ENCODE measurements at regions not wholly inside any gene's neighbourhood (a gene's known extent, or its start where the extent isn't known, plus 50 kb on each side); places are given as distances from the start of the nearest gene placed in this dataset.

- no peak for TF ChIP-seq CTCF (conservative IDR thresholded peaks at IDR 0.05; ENCODE audit: low read depth, low read length)
- no peak overlapping the region for H3K4me3 ChIP-seq (ENCODE audit: low read depth, low read length)
- no peak for DNase-seq (ENCODE audit: low read depth)
These were observed 100.5 kb upstream of the KCNK1 start for GRCh38 chr1:233513431-233513830.

- no peak overlapping the region for H3K4me3 ChIP-seq (ENCODE audit: low read depth, low read length)
- no peak for TF ChIP-seq CTCF (conservative IDR thresholded peaks at IDR 0.05; ENCODE audit: low read depth, low read length)
- no peak for DNase-seq (ENCODE audit: low read depth)
These were observed 98.9 kb upstream of the KCNK1 start for GRCh38 chr1:233514946-233515391.

GRCh38 chr1:233516732-233517131, 97.2 kb upstream of the KCNK1 start:
- no peak for TF ChIP-seq CTCF (conservative IDR thresholded peaks at IDR 0.05; ENCODE audit: low read depth, low read length)
- DNase-seq (ENCODE audit: low read depth) = no peak

GRCh38 chr1:233518344-233518743, 95.6 kb upstream of the KCNK1 start:
- TF ChIP-seq CTCF (conservative IDR thresholded peaks at IDR 0.05; ENCODE audit: low read depth, low read length) = peak; percentile 74
- DNase-seq (ENCODE audit: low read depth) = peak; percentile 6
- H3K4me3 ChIP-seq (ENCODE audit: low read depth, low read length) = no peak overlapping the region

More at GRCh38 chr1:233516732-233517131, 97.2 kb upstream of the KCNK1 start:
- no peak overlapping the region for H3K4me3 ChIP-seq (ENCODE audit: low read depth, low read length)

GRCh38 chr1:233520261-233521191, 93.4 kb upstream of the KCNK1 start:
- no peak overlapping the region for H3K4me3 ChIP-seq (ENCODE audit: low read depth, low read length)
- peak; percentile 33 for DNase-seq (ENCODE audit: low read depth)

GRCh38 chr1:233523047-233523446, 90.9 kb upstream of the KCNK1 start:
- H3K4me3 ChIP-seq (ENCODE audit: low read depth, low read length) = no peak overlapping the region
- TF ChIP-seq CTCF (conservative IDR thresholded peaks at IDR 0.05; ENCODE audit: low read depth, low read length) = no peak
- no peak for DNase-seq (ENCODE audit: low read depth)

More at GRCh38 chr1:233520261-233521191, 93.4 kb upstream of the KCNK1 start:
- TF ChIP-seq CTCF (conservative IDR thresholded peaks at IDR 0.05; ENCODE audit: low read depth, low read length) = no peak

All from epithelial cell of proximal tubule (primary cell).